ENCODE measurements at regions not wholly inside any gene's neighbourhood (a gene's known extent, or its start where the extent isn't known, plus 50 kb on each side); places are given as distances from the start of the nearest gene placed in this dataset.

DNA sequence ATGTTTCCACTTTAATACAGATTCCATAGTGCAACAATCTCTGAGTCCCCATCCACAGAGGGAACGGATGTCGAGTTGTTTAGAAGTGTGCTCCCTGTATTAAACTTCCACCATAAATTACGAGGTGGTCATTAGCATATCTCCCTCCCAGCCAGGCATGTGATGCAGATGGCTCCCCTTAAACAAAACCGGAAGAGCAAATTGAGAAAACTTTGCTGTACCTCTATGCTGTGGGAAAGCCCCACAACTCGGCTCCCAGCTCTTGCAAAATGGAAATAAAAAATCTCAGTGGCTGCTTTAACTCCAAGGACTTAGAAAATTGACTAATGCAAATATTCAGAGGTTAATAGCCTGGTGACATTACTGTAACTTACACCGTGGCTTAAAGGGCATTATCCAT lies 290.9 kb downstream of the MAF start:
- no peak overlapping the region for H3K27ac ChIP-seq
- no peak overlapping the region for H3K4me3 ChIP-seq
- H3K27me3 ChIP-seq, result no peaks in the 10 kb centered on the region
- H3K36me3 ChIP-seq (replicated peaks in 1 of 2), result no peaks in the 10 kb centered on the region
- H3K9me3 ChIP-seq (replicated peaks in 1 of 3), result no peaks in the 10 kb centered on the region
- TF ChIP-seq CTCF (IDR thresholded peaks at IDR 0.05) (no peak), POLR2A (IDR thresholded peaks at IDR 0.05) (no peak)
- intact Hi-C loops (cut with DNase I), result no loop called here
- 62 to 71% (median 64%) methylated on average over 6 of the region's 6 CpGs for whole genome bisulfite sequencing, 4 donors
- no peaks in the 10 kb centered on the region for H3K4me1 ChIP-seq (replicated peaks in 1 of 2)
- DNase-seq, result no peak

- Histone ChIP-seq H3K36me3 (replicated peaks in 1 of 2) (no peaks in the 10 kb centered on the region), H3K4me1 (replicated peaks in 1 of 2) (no peaks in the 10 kb centered on the region), H3K4me3 (no peak overlapping the region), H3K27me3 (no peaks in the 10 kb centered on the region), H3K9me3 (replicated peaks in 1 of 3) (no peaks in the 10 kb centered on the region), H3K27ac (no peak overlapping the region)
- WGBS, 4 donors, result 66 to 77% (median 72%) methylated on average over 7 to 10 of the region's 10 CpGs
- peak; percentile 31 to 72 (median 59) for DNase-seq
- no peak for TF ChIP-seq POLR2A (IDR thresholded peaks at IDR 0.05)
- TF ChIP-seq CTCF (IDR thresholded peaks at IDR 0.05), result no peak
- intact Hi-C loops (cut with DNase I), result no loop called here
Measured at GRCh38 chr16:79307214-79307613, 293.3 kb downstream of the MAF start.

- no peak for DNase-seq
- H3K27me3 ChIP-seq, result peaks cover 4% of the 10 kb centered on the region
- H3K27ac ChIP-seq, result no peak overlapping the region
- H3K9me3 ChIP-seq (replicated peaks in 1 of 3), result no peaks in the 10 kb centered on the region
- TF ChIP-seq CTCF (IDR thresholded peaks at IDR 0.05) (no peak), POLR2A (IDR thresholded peaks at IDR 0.05) (no peak)
- 88 to 95% (median 92%) methylated on average over 9 to 10 of the region's 10 CpGs for WGBS, 4 donors
- no peaks in the 10 kb centered on the region for H3K36me3 ChIP-seq (replicated peaks in 1 of 2)
- H3K4me1 ChIP-seq (replicated peaks in 1 of 2), result no peaks in the 10 kb centered on the region
- intact Hi-C loops (cut with DNase I), result no loop called here
- no peak overlapping the region for H3K4me3 ChIP-seq
Measured at GRCh38 chr16:79305074-79305473, 295.5 kb downstream of the MAF start.

GRCh38 chr16:79303959-79304387 lies 296.6 kb downstream of the MAF start:
- no peaks in the 10 kb centered on the region for H3K9me3 ChIP-seq (replicated peaks in 1 of 3)
- H3K27ac ChIP-seq, result no peak overlapping the region
- H3K27me3 ChIP-seq, result peaks cover 4% of the 10 kb centered on the region
- intact Hi-C loops (cut with DNase I), result no loop called here
- DNase-seq, result no peak
- no peaks in the 10 kb centered on the region for H3K36me3 ChIP-seq (replicated peaks in 1 of 2)
- H3K4me3 ChIP-seq, result no peak overlapping the region
- H3K4me1 ChIP-seq (replicated peaks in 1 of 2), result no peaks in the 10 kb centered on the region
- TF ChIP-seq POLR2A (IDR thresholded peaks at IDR 0.05), result no peak
- WGBS, 4 donors, result 42 to 56% (median 52%) methylated on average over 8 of the region's 8 CpGs

DNA sequence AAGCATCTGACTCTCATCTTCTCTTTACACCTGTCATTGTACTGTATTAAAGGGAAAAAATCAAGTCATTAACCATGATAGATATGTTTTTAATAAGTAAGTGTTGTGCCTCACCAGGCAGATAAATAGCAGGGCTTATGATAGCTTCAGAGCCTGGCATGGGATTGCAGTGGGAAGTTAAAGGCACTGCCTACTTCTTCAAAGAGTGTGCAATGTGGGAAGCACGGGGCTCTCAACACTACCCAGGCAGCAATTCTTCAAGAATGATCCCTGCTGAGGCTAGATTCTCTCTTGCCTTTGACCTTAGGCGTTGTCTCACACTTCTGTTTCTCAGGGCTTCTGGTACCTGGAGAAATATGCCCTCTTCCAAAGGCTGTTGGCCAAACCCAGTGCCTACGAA lies 297.3 kb downstream of the MAF start:
- Histone ChIP-seq H3K27ac (no peak overlapping the region), H3K4me1 (replicated peaks in 1 of 2) (no peaks in the 10 kb centered on the region), H3K36me3 (replicated peaks in 1 of 2) (no peaks in the 10 kb centered on the region), H3K4me3 (no peak overlapping the region), H3K9me3 (replicated peaks in 1 of 3) (no peaks in the 10 kb centered on the region), H3K27me3 (peaks cover 4% of the 10 kb centered on the region)
- intact Hi-C loops (cut with DNase I), result no loop called here
- TF ChIP-seq CTCF (IDR thresholded peaks at IDR 0.05) (no peak), POLR2A (IDR thresholded peaks at IDR 0.05) (no peak)
- 65 to 81% (median 77%) methylated on average over 3 of the region's 3 CpGs for WGBS, 4 donors
- DNase-seq, result no peak

Measured in adrenal gland (tissue), 9 donors.